ENCODE measurements at regions not wholly inside any gene's neighbourhood (a gene's known extent, or its start where the extent isn't known, plus 50 kb on each side); places are given as distances from the start of the nearest gene placed in this dataset.

- no peak for TF ChIP-seq EZH2phosphoT487 (IDR thresholded peaks at IDR 0.05; ENCODE audit: insufficient read depth, low read depth)
- TF ChIP-seq EZH2 (IDR thresholded peaks at IDR 0.05; ENCODE audit: insufficient read depth, poor library complexity, severe bottlenecking), result no peak
Observed at GRCh38 chr1:56339093-56339492, 240.3 kb downstream of the PLPP3 start.
